K562 (cell line): ENCODE measurements at regions not wholly inside any gene's neighbourhood (a gene's known extent, or its start where the extent isn't known, plus 50 kb on each side); places are given as distances from the start of the nearest gene placed in this dataset.

Source experiments
- ATAC-seq: fragments of 200-7000 bp; cut with Tn5 transposase; 3 replicates; pipeline ENCODE4 v1.9.1; 2020; ENCODE audit warnings: moderate library complexity
- BruUV-seq: library from RNA; stranded (reverse); fragments of 400-500 nt; replicated peaks from 2 replicates; lab custom pipeline; 2021; lab: Mats Ljungman, UMichigan
- CTCF ChIA-PET: fragments of 300-600 bp; formaldehyde crosslinking; extraction: SDS; loops from one replicate; lab custom pipeline; 2021; ENCODE audit warnings: low intra/inter-chr PET ratio; lab: Yijun Ruan, JAX
- POLR2A ChIA-PET: fragments of 300-600, 350-650 bp; sonication (Branson Sonifier 250); formaldehyde crosslinking; extraction: SDS; loops from one replicate; lab custom pipeline; 2021; ENCODE audit warnings: antibody characterized with exemption, inconsistent platforms; lab: Yijun Ruan, JAX
- DNase-seq, 4 experiments: peaks; one replicate each; pipeline versions ENCODE4 v3.0.0 to v3.0.0-alpha.2; 2011 to 2018; ENCODE audit warnings: low spot score in 3 of 4, mixed read lengths in 3 of 4; ENCODE audit errors: extremely low read depth in 1 of 4
- FAIRE-seq: peaks from 2 replicates; lab custom pipeline; 2011; peaks lifted over from hg19 to GRCh38; lab: Jason Lieb, UNC
- H2AFZ ChIP-seq: 2 replicates; pipeline ENCODE4 v1.6.0; 2011; ENCODE audit warnings: low read depth, low read length, control low read depth, inconsistent platforms
- H3K27ac ChIP-seq: fragments of 200-600 bp; 3 replicates; pipeline ENCODE4 v1.8.0; 2011; ENCODE audit warnings: low read depth, mild to moderate bottlenecking, control low read depth, inconsistent platforms, low read length, moderate library complexity, mixed read lengths; ENCODE audit errors: extremely low read depth
- H3K27me3 ChIP-seq, 2 experiments: fragments of 300-600 bp in 1 of 2; 2 replicates in 1 of 2; 3 replicates in 1 of 2; pipeline versions ENCODE4 v1.6.0 to v1.8.0; 2011; ENCODE audit warnings: inconsistent platforms in 2 of 2, low read length in 2 of 2, mild to moderate bottlenecking in 1 of 2, mixed read lengths in 1 of 2, moderate library complexity in 1 of 2; ENCODE audit not compliant: control insufficient read depth in 2 of 2, insufficient read depth in 2 of 2
- H3K36me3 ChIP-seq: fragments of 300-600 bp; 3 replicates; pipeline ENCODE4 v1.8.0; 2011; ENCODE audit warnings: mild to moderate bottlenecking, low read length, inconsistent platforms; ENCODE audit not compliant: control insufficient read depth, insufficient read depth
- H3K4me1 ChIP-seq, 2 experiments: fragments of 200-600 bp in 1 of 2; replicated peaks in 1 of 2; 2 replicates in 1 of 2; 3 replicates in 1 of 2; pipeline versions ENCODE4 v1.5.1 to v1.8.0; 2011; ENCODE audit warnings: inconsistent platforms in 2 of 2, low read length in 2 of 2, mild to moderate bottlenecking in 1 of 2, mixed read lengths in 1 of 2, moderate library complexity in 1 of 2; ENCODE audit not compliant: control insufficient read depth in 2 of 2, insufficient read depth in 2 of 2
- H3K4me2 ChIP-seq: 2 replicates; pipeline ENCODE4 v1.6.1; 2011; ENCODE audit warnings: low read length, control low read depth, inconsistent platforms, mixed read lengths; ENCODE audit not compliant: insufficient read depth
- H3K4me3 ChIP-seq: fragments of 200-600 bp; sonication (generic), shearing (Covaris generic); 2 replicates; pipeline ENCODE4 v1.5.1; 2016; ENCODE audit warnings: control low read depth, inconsistent platforms
- H3K79me2 ChIP-seq: fragments of 200-600 bp; 3 replicates; pipeline ENCODE4 v1.8.0; 2011; ENCODE audit warnings: low read length, inconsistent platforms; ENCODE audit not compliant: control insufficient read depth, insufficient read depth
- H3K9ac ChIP-seq, 2 experiments: 2 replicates each; pipeline versions ENCODE4 v1.6.0 to v1.6.1; 2011; ENCODE audit warnings: low read depth in 2 of 2, low read length in 2 of 2, control low read depth in 1 of 2, inconsistent platforms in 1 of 2, mild to moderate bottlenecking in 1 of 2, mixed read lengths in 1 of 2; ENCODE audit not compliant: insufficient read depth in 1 of 2
- H3K9me1 ChIP-seq: one replicate; pipeline ENCODE4 v1.6.0; 2011; ENCODE audit warnings: inconsistent platforms, mild to moderate bottlenecking, low read length, moderate library complexity; ENCODE audit not compliant: control insufficient read depth, insufficient read depth
- H3K9me3 ChIP-seq: replicated peaks from 2 replicates; pipeline ENCODE4 v1.5.1; 2011; ENCODE audit warnings: low read depth, low read length, inconsistent platforms; ENCODE audit not compliant: control insufficient read depth, insufficient read depth
- H4K20me1 ChIP-seq: replicated peaks from 2 replicates; pipeline ENCODE4 v1.6.1; 2011; ENCODE audit warnings: low read length, inconsistent platforms, mixed read lengths; ENCODE audit not compliant: control insufficient read depth, insufficient read depth
- CREB1 ChIP-seq, 2 experiments: sonication (generic) in 1 of 2; formaldehyde crosslinking in 1 of 2; IDR thresholded peaks; 2 replicates each; pipeline versions ENCODE4 v1.6.1 to v1.8.0; 2012 to 2022; ENCODE audit warnings: inconsistent platforms in 1 of 2, mild to moderate bottlenecking in 1 of 2, missing genetic modification reagents in 1 of 2, moderate library complexity in 1 of 2
- DMBX1 ChIP-seq: fragments of 250-450 bp; sonication (Bioruptor Pico); IDR thresholded peaks from 2 replicates; pipeline ENCODE4 v1.8.0; 2022; ENCODE audit warnings: inconsistent platforms, mild to moderate bottlenecking, moderate library complexity, borderline replicate concordance
- GABPB2 ChIP-seq: fragments of 250-450 bp; sonication (Bioruptor Pico); conservative IDR thresholded peaks from 2 replicates; pipeline ENCODE4 v1.5.1; 2021; ENCODE audit warnings: mild to moderate bottlenecking
- GATAD2A ChIP-seq: fragments of 450-650 bp; IDR thresholded peaks from 2 replicates; pipeline ENCODE4 v1.6.1; 2017
- NCOA1 ChIP-seq: fragments of 450-650 bp; IDR thresholded peaks from 2 replicates; pipeline ENCODE4 v1.6.1; 2016; ENCODE audit warnings: low read depth
- NFRKB ChIP-seq: fragments of 450-650 bp; IDR thresholded peaks from 2 replicates; pipeline ENCODE4 v1.6.1; 2016; ENCODE audit warnings: low read depth
- PURB ChIP-seq: sonication (generic); formaldehyde crosslinking; IDR thresholded peaks from 2 replicates; pipeline ENCODE4 v1.9.0; 2021; ENCODE audit warnings: low read depth, mild to moderate bottlenecking, missing genetic modification reagents
- SAFB ChIP-seq: fragments of 200-400 bp; formaldehyde crosslinking; IDR thresholded peaks from 2 replicates; pipeline ENCODE4 v1.6.1; 2017; ENCODE audit warnings: low read depth, low read length, borderline replicate concordance
- ZBTB2 ChIP-seq: fragments of 450-650 bp; IDR thresholded peaks from 2 replicates; pipeline ENCODE4 v1.6.1; 2016; ENCODE audit warnings: antibody characterized with exemption
- ZC3H8 ChIP-seq: fragments of 450-650 bp; IDR thresholded peaks from 2 replicates; pipeline ENCODE4 v1.6.1; 2017
- ZNF12 ChIP-seq: sonication (generic); formaldehyde crosslinking; IDR thresholded peaks from 2 replicates; pipeline ENCODE4 v1.4.0; 2020; ENCODE audit warnings: mild to moderate bottlenecking, missing genetic modification reagents
- ZNF184 ChIP-seq: sonication (generic); formaldehyde crosslinking; IDR thresholded peaks from 2 replicates; pipeline ENCODE4 v1.5.0; 2020; ENCODE audit warnings: missing genetic modification reagents
- ZNF253 ChIP-seq: fragments of 250-450 bp; sonication (Bioruptor Pico); conservative IDR thresholded peaks from 2 replicates; pipeline ENCODE4 v1.6.1; 2021; ENCODE audit warnings: mild to moderate bottlenecking
- ZNF324 ChIP-seq: fragments of 250-450 bp; sonication (Bioruptor Pico); IDR thresholded peaks from 2 replicates; pipeline ENCODE4 v1.4.0; 2020; ENCODE audit warnings: mild to moderate bottlenecking
- ZNF644 ChIP-seq: fragments of 200-800 bp; sonication (Bioruptor generic); IDR thresholded peaks from 2 replicates; pipeline ENCODE4 v1.6.1; 2016; ENCODE audit warnings: low read depth, missing genetic modification characterization, missing compliant biosample characterization
- ZNF695 ChIP-seq: fragments of 450-650 bp; formaldehyde crosslinking; IDR thresholded peaks from 2 replicates; pipeline ENCODE4 v1.4.0; 2020; ENCODE audit warnings: mild to moderate bottlenecking, moderate library complexity
- WGBS: fragments of 100-300 bp; shearing (Covaris generic); methylation state at CpG from one replicate; pipeline ENCODE4 v1.1.6; 2016; ENCODE audit warnings: low coverage, mixed read lengths; ENCODE audit not compliant: insufficient coverage; ENCODE audit errors: missing lambda C conversion rate; 5-methylcytosine and 5-hydroxymethylcytosine counted together
- in situ Hi-C: fragments of 300-500 bp; cut with MboI; formaldehyde crosslinking; loops from 4 replicates; pipeline ENCODE4 v1.15.0; 2018; ENCODE audit warnings: inconsistent platforms, mixed read lengths
- intact Hi-C: fragments of 100-400 bp; cut with micrococcal nuclease; formaldehyde crosslinking; loops from 2 replicates; pipeline ENCODE4 v1.14.2; 2022

- TF ChIP-seq DMBX1: no peak
- no peak for TF ChIP-seq ZNF184 (CRISPR knock-in tag)
- TF ChIP-seq NCOA1: no peak
- no peak for TF ChIP-seq CREB1 (IDR thresholded peaks at IDR 0.05)
- no peak for TF ChIP-seq CREB1 (CRISPR knock-in tag; IDR thresholded peaks at IDR 0.05)
- no peak for TF ChIP-seq GATAD2A
Measured at GRCh38 chr2:156803243-156803642, 367.1 kb downstream of the GPD2 start (continued).

GRCh38 chr2:156803967-156804366 lies 367.8 kb downstream of the GPD2 start:
- no TSS peak for BruUV-seq
- DNase-seq (no peak), ATAC-seq (no peak), FAIRE-seq (no peak)
- CTCF ChIA-PET: no interaction called here
- H3K4me1 ChIP-seq: no peaks in the 10 kb centered on the region
- H3K9me1 ChIP-seq: no peaks in the 10 kb centered on the region
- no peak overlapping the region for H2AFZ ChIP-seq
- WGBS: 21% methylated on average over 5 of the region's 5 CpGs
- TF ChIP-seq ZNF324 (CRISPR knock-in tag) (no peak), ZNF12 (CRISPR knock-in tag) (no peak), ZNF644 (no peak), ZBTB2 (no peak), NFRKB (no peak), SAFB (no peak), GABPB2 (no peak), ZNF253 (CRISPR knock-in tag) (no peak), ZNF695 (CRISPR knock-in tag) (no peak), ZC3H8 (no peak), PURB (CRISPR knock-in tag) (no peak)
- no peaks in the 10 kb centered on the region for H4K20me1 ChIP-seq
- H3K36me3 ChIP-seq: no peaks in the 10 kb centered on the region
- no peak overlapping the region for H3K9ac ChIP-seq
- POLR2A ChIA-PET: no interaction called here
- H3K79me2 ChIP-seq: no peaks in the 10 kb centered on the region
- in situ Hi-C loops: no loop called here
- H3K27ac ChIP-seq: no peak overlapping the region
- H3K4me2 ChIP-seq: no peak overlapping the region
- intact Hi-C loops: no loop called here
- H3K4me3 ChIP-seq: no peak overlapping the region
- no peaks in the 10 kb centered on the region for H3K27me3 ChIP-seq
- H3K9me3 ChIP-seq: no peaks in the 10 kb centered on the region
